Gastroesophageal sphincter (tissue), 4 donors: ENCODE measurements at regions not wholly inside any gene's neighbourhood (a gene's known extent, or its start where the extent isn't known, plus 50 kb on each side); places are given as distances from the start of the nearest gene placed in this dataset.

Experiments
- ATAC-seq: fragments of 150-250 bp; one replicate; pipeline ENCODE4 v1.9.1; 2016; ENCODE audit warnings: mild to moderate bottlenecking, moderate library complexity
- H3K27ac ChIP-seq, 4 donors: fragments of 200-600 bp; sonication (generic) in 3 of 4; 1 replicate in 3 of 4; 2 replicates in 1 of 4; pipeline ENCODE4 v1.5.1; 2016 to 2019
- H3K27me3 ChIP-seq: fragments of 200-600 bp; sonication (generic); one replicate; pipeline ENCODE4 v1.5.1; 2019
- H3K36me3 ChIP-seq, 2 donors: fragments of 200-600 bp; sonication (generic); one replicate each; pipeline ENCODE4 v1.5.1; 2019; ENCODE audit warnings: control low read depth in 1 of 2
- H3K4me1 ChIP-seq, 3 donors: fragments of 200-600 bp; sonication (generic); 1 replicate in 2 of 3; 2 replicates in 1 of 3; pipeline ENCODE4 v1.5.1; 2016 to 2019; ENCODE audit warnings: control low read depth in 2 of 3
- H3K4me3 ChIP-seq, 2 donors: fragments of 200-600 bp; sonication (generic); one replicate each; pipeline ENCODE4 v1.5.1; 2019; ENCODE audit warnings: mild to moderate bottlenecking in 1 of 2, moderate library complexity in 1 of 2
- H3K9me3 ChIP-seq, 3 donors: fragments of 200-600 bp; sonication (generic); one replicate each; pipeline ENCODE4 v1.5.1; 2017 to 2019; ENCODE audit warnings: control low read depth in 2 of 3
- EP300 ChIP-seq: sonication (generic); formaldehyde crosslinking; IDR thresholded peaks from one replicate; pipeline ENCODE4 v1.6.1; 2017; ENCODE audit warnings: antibody characterized with exemption, mild to moderate bottlenecking
- POLR2A ChIP-seq, 2 donors: fragments of 450-650 bp; IDR thresholded peaks; one replicate each; pipeline ENCODE4 v1.6.1; 2017; ENCODE audit warnings: antibody characterized with exemption in 2 of 2, mild to moderate bottlenecking in 2 of 2, moderate library complexity in 1 of 2
- POLR2AphosphoS5 ChIP-seq: sonication (generic); formaldehyde crosslinking; IDR thresholded peaks from one replicate; pipeline ENCODE4 v1.6.1; 2017; ENCODE audit warnings: antibody characterized with exemption
- WGBS, 2 donors: methylation state at CpG; one replicate each; pipeline ENCODE4 v1.1.5; 2018; ENCODE audit warnings: low coverage in 1 of 2; 5-methylcytosine and 5-hydroxymethylcytosine counted together
- TF ChIP-seq, protein P1 (sequence below), 4 experiments: fragments of 200-600 bp in 2 of 4; fragments of 450-650 bp in 2 of 4; sonication (generic) in 1 of 4; IDR thresholded peaks; one replicate each; pipeline ENCODE4 v1.5.1; 2017 to 2019; ENCODE audit warnings: antibody characterized with exemption in 4 of 4, mild to moderate bottlenecking in 2 of 4, moderate library complexity in 2 of 4

DNA sequence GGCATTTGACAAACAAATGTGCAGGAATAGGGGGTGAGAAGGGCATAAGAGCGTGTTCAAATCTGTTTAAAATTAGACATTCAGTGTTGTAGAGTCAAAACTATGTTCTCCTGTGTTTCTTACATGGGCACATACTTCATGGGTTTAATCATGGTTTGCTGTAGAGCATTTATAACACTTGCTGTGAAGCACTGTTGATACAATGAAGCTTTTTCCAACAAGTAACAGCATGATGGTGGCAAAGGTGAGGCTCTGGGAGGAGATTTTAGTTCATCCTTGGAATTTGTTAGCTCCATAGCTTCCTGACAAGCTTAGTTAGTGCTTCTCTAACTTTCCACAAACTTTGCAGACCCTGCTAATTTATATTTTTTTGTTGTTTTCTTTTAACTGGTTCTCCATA, 900.7 kb downstream of the TFAP2A start:
- no peak overlapping the region for H3K27ac ChIP-seq
- no peaks in the 10 kb centered on the region for H3K9me3 ChIP-seq
- H3K27me3 ChIP-seq, result no peaks in the 10 kb centered on the region
- 82 to 87% methylated on average over 1 of the region's 1 CpG for WGBS, 2 donors
- H3K4me3 ChIP-seq, result no peak overlapping the region
- no peak for ATAC-seq
- H3K4me1 ChIP-seq, result no peaks in the 10 kb centered on the region
- H3K36me3 ChIP-seq, result no peaks in the 10 kb centered on the region
- TF ChIP-seq POLR2A (IDR thresholded peaks at IDR 0.05), result no peak
- TF ChIP-seq, protein P1, sequence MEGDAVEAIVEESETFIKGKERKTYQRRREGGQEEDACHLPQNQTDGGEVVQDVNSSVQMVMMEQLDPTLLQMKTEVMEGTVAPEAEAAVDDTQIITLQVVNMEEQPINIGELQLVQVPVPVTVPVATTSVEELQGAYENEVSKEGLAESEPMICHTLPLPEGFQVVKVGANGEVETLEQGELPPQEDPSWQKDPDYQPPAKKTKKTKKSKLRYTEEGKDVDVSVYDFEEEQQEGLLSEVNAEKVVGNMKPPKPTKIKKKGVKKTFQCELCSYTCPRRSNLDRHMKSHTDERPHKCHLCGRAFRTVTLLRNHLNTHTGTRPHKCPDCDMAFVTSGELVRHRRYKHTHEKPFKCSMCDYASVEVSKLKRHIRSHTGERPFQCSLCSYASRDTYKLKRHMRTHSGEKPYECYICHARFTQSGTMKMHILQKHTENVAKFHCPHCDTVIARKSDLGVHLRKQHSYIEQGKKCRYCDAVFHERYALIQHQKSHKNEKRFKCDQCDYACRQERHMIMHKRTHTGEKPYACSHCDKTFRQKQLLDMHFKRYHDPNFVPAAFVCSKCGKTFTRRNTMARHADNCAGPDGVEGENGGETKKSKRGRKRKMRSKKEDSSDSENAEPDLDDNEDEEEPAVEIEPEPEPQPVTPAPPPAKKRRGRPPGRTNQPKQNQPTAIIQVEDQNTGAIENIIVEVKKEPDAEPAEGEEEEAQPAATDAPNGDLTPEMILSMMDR (IDR thresholded peaks at IDR 0.05), result no peak
- no peak for TF ChIP-seq EP300
- no peak for TF ChIP-seq POLR2AphosphoS5

DNA sequence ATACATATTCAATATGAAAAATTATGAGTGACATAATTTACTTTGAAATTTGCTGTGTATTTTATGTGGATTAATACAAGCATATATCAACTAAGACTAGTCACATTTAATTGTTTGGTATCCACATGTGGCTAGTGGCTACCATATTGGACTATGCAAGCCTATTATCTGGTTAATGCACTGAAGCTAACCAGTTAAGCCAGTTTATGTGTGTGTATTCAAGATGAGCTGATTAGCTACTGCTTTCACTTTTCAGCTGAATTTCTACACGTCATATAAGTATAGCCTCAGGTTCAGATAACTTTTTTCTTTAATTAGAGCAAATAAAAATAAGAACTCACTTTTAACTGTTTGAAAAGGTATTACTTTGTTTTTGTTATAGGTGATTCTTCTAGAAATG, 903.7 kb downstream of the TFAP2A start:
- no peak for ATAC-seq
- no peak overlapping the region for H3K27ac ChIP-seq
- no peak for TF ChIP-seq POLR2A (IDR thresholded peaks at IDR 0.05)
- no peak for TF ChIP-seq POLR2AphosphoS5
- no peak for TF ChIP-seq EP300
- TF ChIP-seq, protein P1 (IDR thresholded peaks at IDR 0.05), result no peak
- no peaks in the 10 kb centered on the region for H3K4me1 ChIP-seq
- no peak overlapping the region for H3K4me3 ChIP-seq
- H3K36me3 ChIP-seq, result no peaks in the 10 kb centered on the region
- 71 to 100% methylated on average over 1 of the region's 1 CpG for WGBS, 2 donors
- H3K9me3 ChIP-seq, result peaks cover 0 to 5% (median 0%) of the 10 kb centered on the region in 3 donors
- no peaks in the 10 kb centered on the region for H3K27me3 ChIP-seq

DNA sequence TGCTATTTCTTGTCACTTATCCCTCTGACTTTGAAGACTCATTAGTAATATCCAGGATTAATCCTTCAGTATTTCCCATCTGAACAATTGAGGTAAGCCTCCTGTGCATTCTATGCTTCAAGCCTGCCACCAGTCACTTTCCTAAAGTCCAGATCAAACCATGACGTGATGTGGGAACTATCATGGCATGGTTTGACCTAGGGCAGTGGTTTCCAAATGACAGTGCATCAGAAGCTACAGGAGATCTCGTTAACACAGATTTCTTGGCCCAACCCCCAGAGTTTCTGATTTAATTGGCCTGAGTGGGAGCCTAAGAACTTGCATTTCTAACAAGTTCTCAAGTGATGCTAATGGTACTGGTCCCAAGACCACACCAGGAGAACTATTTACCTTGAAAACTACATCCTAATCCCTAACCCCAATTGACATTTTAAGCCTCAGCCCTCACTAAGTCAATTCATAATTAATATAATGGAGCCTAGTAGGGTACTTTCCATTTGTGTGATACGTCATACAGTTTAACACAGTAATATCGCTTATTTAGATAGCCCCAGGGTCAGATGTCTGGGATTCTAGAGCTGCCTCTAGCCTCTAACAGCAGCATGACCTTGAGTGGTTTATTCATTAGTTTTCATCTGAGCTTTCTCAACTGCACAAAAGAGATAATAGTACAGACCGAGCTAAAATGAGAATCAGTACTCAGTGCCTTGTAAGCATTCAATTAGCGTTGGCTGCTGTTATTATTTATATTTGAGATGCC, 907.6 kb downstream of the TFAP2A start:
- H3K27me3 ChIP-seq, result no peaks in the 10 kb centered on the region

DNA sequence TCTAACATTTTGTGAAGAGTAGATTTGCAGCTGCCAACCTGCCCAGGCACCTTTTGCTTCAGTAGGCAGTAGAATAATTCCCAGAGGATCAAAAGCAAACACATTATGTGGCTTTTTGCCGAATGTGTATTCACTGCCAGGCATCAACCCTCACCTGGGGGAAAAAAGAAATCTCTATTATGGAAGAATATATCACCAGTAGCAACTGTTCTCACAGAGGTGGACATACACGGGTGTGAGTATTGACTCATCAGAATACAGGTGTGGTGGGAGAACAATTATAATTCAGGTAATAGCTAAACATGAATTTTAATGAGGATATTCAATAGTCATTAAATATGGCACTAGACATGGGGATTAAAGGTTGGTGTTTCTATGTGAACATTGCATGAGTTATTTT, 910.7 kb downstream of the TFAP2A start:
- H3K36me3 ChIP-seq, result no peaks in the 10 kb centered on the region
- TF ChIP-seq, protein P1 (IDR thresholded peaks at IDR 0.05), result no peak
- TF ChIP-seq EP300 (no peak), POLR2A (IDR thresholded peaks at IDR 0.05) (no peak), POLR2AphosphoS5 (no peak)
- no peaks in the 10 kb centered on the region for H3K4me1 ChIP-seq
- H3K27me3 ChIP-seq, result no peaks in the 10 kb centered on the region
- no peak overlapping the region for H3K4me3 ChIP-seq
- no peak for ATAC-seq
- WGBS, 2 donors, result 64 to 86% methylated on average over 2 of the region's 2 CpGs
- peaks cover 0 to 13% (median 0%) of the 10 kb centered on the region in 3 donors for H3K9me3 ChIP-seq
- no peak overlapping the region for H3K27ac ChIP-seq

More for the DNA sequence above, 907.6 kb downstream of the TFAP2A start:
- Histone ChIP-seq H3K27ac (no peak overlapping the region), H3K9me3 (peaks cover 0 to 5% (median 0%) of the 10 kb centered on the region in 3 donors), H3K4me3 (no peak overlapping the region), H3K4me1 (no peaks in the 10 kb centered on the region), H3K36me3 (no peaks in the 10 kb centered on the region)
- ATAC-seq, result no peak
- 84 to 86% methylated on average over 5 to 6 of the region's 6 CpGs for WGBS, 2 donors
- TF ChIP-seq POLR2AphosphoS5 (no peak), EP300 (no peak), POLR2A (IDR thresholded peaks at IDR 0.05) (no peak)
- TF ChIP-seq, protein P1 (IDR thresholded peaks at IDR 0.05), result no peak

DNA sequence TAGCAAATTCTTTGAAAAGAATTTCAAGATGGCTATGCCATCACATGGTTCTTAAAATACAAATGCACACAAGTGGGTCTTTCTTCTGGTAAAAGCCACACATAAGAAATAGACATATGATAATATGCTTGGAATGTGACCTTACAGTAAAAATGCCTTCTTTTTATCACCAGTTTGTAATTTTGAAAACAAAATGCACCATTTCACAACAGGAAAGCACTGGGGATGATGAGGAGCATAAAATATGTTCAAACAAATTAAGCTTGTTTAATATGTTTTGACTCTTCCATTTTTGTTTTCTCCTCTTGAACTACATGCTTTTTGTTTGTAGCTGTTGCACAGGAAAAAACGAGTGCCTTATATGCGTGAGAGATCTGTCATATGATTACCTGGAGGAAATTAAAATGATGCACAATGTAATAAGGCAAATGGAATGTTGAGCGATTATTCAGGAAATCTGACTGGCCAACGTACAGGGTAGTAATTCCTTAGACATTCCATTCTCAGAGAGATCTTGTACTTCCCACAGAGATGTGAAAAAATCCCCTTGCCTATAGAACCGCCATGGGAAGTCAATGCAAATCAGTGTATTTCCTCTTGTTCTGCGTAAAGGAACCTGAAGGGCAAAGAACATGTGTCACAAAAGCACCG, 911.6 kb downstream of the TFAP2A start:
- H3K4me3 ChIP-seq, result no peak overlapping the region
- ATAC-seq, result no peak
- TF ChIP-seq EP300, result no peak
- TF ChIP-seq POLR2AphosphoS5, result no peak
- no peak for TF ChIP-seq POLR2A (IDR thresholded peaks at IDR 0.05)
- TF ChIP-seq, protein P1 (IDR thresholded peaks at IDR 0.05), result no peak
- WGBS, 2 donors, result 45 to 62% methylated on average over 7 of the region's 7 CpGs
- H3K9me3 ChIP-seq, result peaks cover 0 to 13% (median 0%) of the 10 kb centered on the region in 3 donors
- H3K27me3 ChIP-seq, result no peaks in the 10 kb centered on the region
- H3K27ac ChIP-seq, result no peak overlapping the region
- H3K36me3 ChIP-seq, result no peaks in the 10 kb centered on the region
- H3K4me1 ChIP-seq, result no peaks in the 10 kb centered on the region
